Loucy (cell line): ENCODE measurements at regions not wholly inside any gene's neighbourhood (a gene's known extent, or its start where the extent isn't known, plus 50 kb on each side); places are given as distances from the start of the nearest gene placed in this dataset.

ENCODE experiments used
- H2AFZ ChIP-seq: fragments of 200-600 bp; sonication (generic); 2 replicates; pipeline ENCODE4 v1.6.0; 2016; ENCODE audit warnings: antibody characterized with exemption, mild to moderate bottlenecking, low read length, moderate library complexity
- H3F3A ChIP-seq: fragments of 200-600 bp; 2 replicates; pipeline ENCODE4 v1.6.0; 2016; ENCODE audit warnings: antibody characterized with exemption, low read depth, mild to moderate bottlenecking
- H3K27me3 ChIP-seq: fragments of 200-600 bp; sonication (generic); 2 replicates; pipeline ENCODE4 v1.6.1; 2014; ENCODE audit warnings: low read length, mild to moderate bottlenecking; ENCODE audit not compliant: insufficient read depth, poor library complexity, severe bottlenecking
- H3K36me3 ChIP-seq: fragments of 200-600 bp; sonication (generic); 2 replicates; pipeline ENCODE4 v1.6.1; 2016; ENCODE audit warnings: low read length; ENCODE audit not compliant: insufficient read depth
- H3K4me1 ChIP-seq: fragments of 200-600 bp; sonication (generic); 2 replicates; pipeline ENCODE4 v1.5.1; 2014; ENCODE audit warnings: low read length, mild to moderate bottlenecking; ENCODE audit not compliant: insufficient read depth, poor library complexity, severe bottlenecking
- H3K4me2 ChIP-seq: fragments of 200-600 bp; sonication (generic); 2 replicates; pipeline ENCODE4 v1.6.0; 2014; ENCODE audit warnings: antibody characterized with exemption, low read length, low read depth, mild to moderate bottlenecking; ENCODE audit not compliant: poor library complexity, severe bottlenecking
- H3K4me3 ChIP-seq: fragments of 200-600 bp; sonication (generic); 2 replicates; pipeline ENCODE4 v1.5.1; 2014; ENCODE audit warnings: low read length, mild to moderate bottlenecking, mixed read lengths; ENCODE audit not compliant: poor library complexity, severe bottlenecking
- H3K79me2 ChIP-seq: fragments of 200-600 bp; sonication (generic); 2 replicates; pipeline ENCODE4 v1.6.1; 2014; ENCODE audit warnings: low read length; ENCODE audit not compliant: insufficient read depth
- H3K9ac ChIP-seq: fragments of 200-600 bp; sonication (generic); 2 replicates; pipeline ENCODE4 v1.6.0; 2014; ENCODE audit warnings: mild to moderate bottlenecking, low read depth, low read length, moderate library complexity; ENCODE audit not compliant: poor library complexity, severe bottlenecking
- H3K9me2 ChIP-seq: fragments of 200-600 bp; sonication (generic); replicated peaks from 2 replicates; pipeline ENCODE4 v1.6.1; 2016; ENCODE audit warnings: low read depth, low read length, mixed read lengths
- H3K9me3 ChIP-seq: fragments of 200-600 bp; sonication (generic); 2 replicates; pipeline ENCODE4 v1.6.1; 2014; ENCODE audit warnings: mild to moderate bottlenecking, antibody characterized with exemption, low read length, low read depth; ENCODE audit not compliant: insufficient read depth
- H4K20me1 ChIP-seq: fragments of 200-600 bp; sonication (generic); 2 replicates; pipeline ENCODE4 v1.6.0; 2014; ENCODE audit warnings: antibody characterized with exemption, low read length, mild to moderate bottlenecking; ENCODE audit not compliant: insufficient read depth, poor library complexity, severe bottlenecking
- EZH2phosphoT487 ChIP-seq: fragments of 200-600 bp; IDR thresholded peaks from 2 replicates; pipeline ENCODE4 v1.6.1; 2018; ENCODE audit warnings: antibody characterized with exemption, mild to moderate bottlenecking, moderate library complexity, borderline replicate concordance
- TF ChIP-seq, protein P1 (sequence below): fragments of 200-600 bp; sonication (generic); conservative IDR thresholded peaks from 2 replicates; pipeline ENCODE4 v1.5.1; 2014; ENCODE audit warnings: mild to moderate bottlenecking, antibody characterized with exemption, low read length

DNA sequence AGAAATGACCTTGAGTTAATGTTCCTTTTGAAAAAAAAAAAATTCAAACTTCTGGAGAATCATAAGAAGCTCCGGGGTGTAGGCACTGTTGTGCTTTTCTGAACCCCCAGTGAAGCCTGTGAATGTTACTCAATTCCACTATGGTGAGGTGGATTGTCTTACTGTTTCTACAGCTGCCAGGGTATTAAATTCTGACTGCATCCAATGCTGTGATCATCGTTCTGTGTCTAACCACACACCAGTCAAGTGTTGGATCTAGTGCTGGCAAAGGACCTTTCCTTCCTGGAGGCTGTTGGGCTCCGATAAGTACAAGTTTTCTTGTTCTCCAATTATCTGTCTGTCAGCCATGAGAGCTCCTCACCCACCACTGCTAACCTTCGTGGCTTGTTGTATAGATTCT is 162.0 kb upstream of the EPHA7 start:
- no peak overlapping the region for H3K4me2 ChIP-seq
- no peak overlapping the region for H3K4me3 ChIP-seq
- H3K4me1 ChIP-seq, result no peaks in the 10 kb centered on the region
- no peaks in the 10 kb centered on the region for H3K27me3 ChIP-seq
- H3K79me2 ChIP-seq, result no peaks in the 10 kb centered on the region
- no peaks in the 10 kb centered on the region for H3K36me3 ChIP-seq
- H3K9me3 ChIP-seq, result no peaks in the 10 kb centered on the region
- TF ChIP-seq, protein P1, sequence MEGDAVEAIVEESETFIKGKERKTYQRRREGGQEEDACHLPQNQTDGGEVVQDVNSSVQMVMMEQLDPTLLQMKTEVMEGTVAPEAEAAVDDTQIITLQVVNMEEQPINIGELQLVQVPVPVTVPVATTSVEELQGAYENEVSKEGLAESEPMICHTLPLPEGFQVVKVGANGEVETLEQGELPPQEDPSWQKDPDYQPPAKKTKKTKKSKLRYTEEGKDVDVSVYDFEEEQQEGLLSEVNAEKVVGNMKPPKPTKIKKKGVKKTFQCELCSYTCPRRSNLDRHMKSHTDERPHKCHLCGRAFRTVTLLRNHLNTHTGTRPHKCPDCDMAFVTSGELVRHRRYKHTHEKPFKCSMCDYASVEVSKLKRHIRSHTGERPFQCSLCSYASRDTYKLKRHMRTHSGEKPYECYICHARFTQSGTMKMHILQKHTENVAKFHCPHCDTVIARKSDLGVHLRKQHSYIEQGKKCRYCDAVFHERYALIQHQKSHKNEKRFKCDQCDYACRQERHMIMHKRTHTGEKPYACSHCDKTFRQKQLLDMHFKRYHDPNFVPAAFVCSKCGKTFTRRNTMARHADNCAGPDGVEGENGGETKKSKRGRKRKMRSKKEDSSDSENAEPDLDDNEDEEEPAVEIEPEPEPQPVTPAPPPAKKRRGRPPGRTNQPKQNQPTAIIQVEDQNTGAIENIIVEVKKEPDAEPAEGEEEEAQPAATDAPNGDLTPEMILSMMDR, result no peak
- no peak for TF ChIP-seq EZH2phosphoT487
- no peaks in the 10 kb centered on the region for H3F3A ChIP-seq
- no peak overlapping the region for H3K9ac ChIP-seq
- no peak overlapping the region for H2AFZ ChIP-seq
- H3K9me2 ChIP-seq, result no peaks in the 10 kb centered on the region
- no peaks in the 10 kb centered on the region for H4K20me1 ChIP-seq

DNA sequence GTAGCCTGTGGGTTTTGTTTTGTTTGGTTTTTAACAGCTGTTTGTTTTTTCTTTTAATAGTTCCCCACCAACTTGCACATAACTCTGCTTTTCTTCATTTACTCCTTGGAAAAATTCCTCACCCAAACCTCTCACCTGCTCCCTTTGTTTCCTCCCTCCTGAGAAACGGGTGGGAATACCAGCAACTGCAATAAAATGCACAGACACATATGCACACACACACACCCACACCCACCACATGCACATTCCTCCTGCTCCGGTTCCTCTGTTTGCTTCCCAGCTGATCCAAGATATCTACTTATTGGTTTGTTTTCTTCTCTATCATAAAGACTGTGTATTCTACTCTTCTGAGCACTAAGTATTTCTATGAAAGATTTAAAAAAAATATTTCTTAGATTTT is 161.1 kb upstream of the EPHA7 start:
- H3K79me2 ChIP-seq, result no peaks in the 10 kb centered on the region
- H3K27me3 ChIP-seq, result no peaks in the 10 kb centered on the region
- no peak overlapping the region for H3K4me3 ChIP-seq
- no peaks in the 10 kb centered on the region for H3K4me1 ChIP-seq
- no peak overlapping the region for H2AFZ ChIP-seq
- H3F3A ChIP-seq, result no peaks in the 10 kb centered on the region
- H3K9me2 ChIP-seq, result no peaks in the 10 kb centered on the region
- TF ChIP-seq EZH2phosphoT487, result no peak
- no peaks in the 10 kb centered on the region for H4K20me1 ChIP-seq
- H3K4me2 ChIP-seq, result no peak overlapping the region
- H3K9ac ChIP-seq, result no peak overlapping the region
- no peaks in the 10 kb centered on the region for H3K36me3 ChIP-seq
- no peaks in the 10 kb centered on the region for H3K9me3 ChIP-seq

DNA sequence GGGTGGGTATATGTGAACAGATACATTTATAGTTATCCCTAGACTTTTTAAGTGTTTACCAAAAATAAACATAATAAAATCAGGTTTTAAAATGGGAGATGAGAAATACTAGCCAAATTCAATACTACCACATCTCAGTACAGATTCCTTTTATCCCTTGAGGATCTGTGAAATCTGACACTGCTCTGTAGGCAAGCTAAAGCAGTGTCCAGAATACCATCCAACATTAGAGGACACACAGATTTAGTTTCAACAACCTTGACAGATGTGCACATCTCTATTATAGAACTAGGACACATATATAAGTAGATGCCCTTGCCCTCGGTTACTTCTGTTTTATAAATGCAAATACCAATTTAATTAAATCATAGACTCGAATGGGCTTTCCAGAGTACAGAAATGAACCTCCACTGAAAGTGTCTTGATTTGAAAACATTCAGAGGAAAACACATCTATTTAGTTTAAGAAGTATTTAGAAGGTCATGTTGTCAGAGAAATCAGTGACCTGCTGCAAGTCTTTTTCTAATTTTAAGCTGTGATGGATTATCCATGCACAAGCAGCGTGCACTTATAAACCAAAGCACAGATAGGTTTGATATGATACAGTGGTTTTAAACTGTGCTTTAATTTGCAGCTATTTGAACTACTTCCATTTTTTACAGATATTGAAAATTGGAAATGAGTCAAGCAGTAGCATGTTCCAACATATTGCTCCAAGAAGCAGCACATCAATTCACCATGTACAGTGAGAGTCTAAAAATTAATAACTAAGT is 156.3 kb upstream of the EPHA7 start:
- H3K27me3 ChIP-seq, result no peaks in the 10 kb centered on the region
- TF ChIP-seq EZH2phosphoT487, result no peak
- TF ChIP-seq, protein P1, result no peak

DNA sequence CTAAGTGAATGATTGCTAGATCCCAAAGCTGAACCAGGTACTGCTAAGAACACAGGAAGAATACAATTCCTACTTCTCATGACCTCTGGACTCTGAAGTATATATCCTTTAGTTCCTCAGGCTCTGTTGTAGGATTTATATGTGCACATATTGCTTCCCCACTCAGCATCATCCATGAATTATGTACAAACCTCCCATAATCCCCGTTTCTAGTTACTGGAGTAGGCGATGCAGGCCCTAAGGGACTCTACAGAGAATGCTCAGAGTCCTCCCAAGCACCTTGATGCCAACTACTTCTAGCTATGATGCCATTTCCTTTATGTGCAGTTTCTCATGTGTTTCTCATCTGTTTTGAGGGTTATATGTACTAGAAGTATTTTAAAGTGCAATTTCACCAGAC is 154.9 kb upstream of the EPHA7 start:
- Histone ChIP-seq H3K9ac (no peak overlapping the region), H2AFZ (no peak overlapping the region), H3K36me3 (no peaks in the 10 kb centered on the region), H3F3A (no peaks in the 10 kb centered on the region), H3K4me1 (peaks cover 6% of the 10 kb centered on the region), H3K9me2 (no peaks in the 10 kb centered on the region), H3K79me2 (no peaks in the 10 kb centered on the region), H3K4me2 (no peak overlapping the region), H4K20me1 (no peaks in the 10 kb centered on the region), H3K9me3 (no peaks in the 10 kb centered on the region), H3K4me3 (no peak overlapping the region), H3K27me3 (no peaks in the 10 kb centered on the region)
- TF ChIP-seq, protein P1, result no peak
- TF ChIP-seq EZH2phosphoT487, result no peak

More for the DNA sequence above, 156.3 kb upstream of the EPHA7 start:
- no peaks in the 10 kb centered on the region for H3F3A ChIP-seq
- H4K20me1 ChIP-seq, result no peaks in the 10 kb centered on the region
- H3K36me3 ChIP-seq, result no peaks in the 10 kb centered on the region
- no peak overlapping the region for H3K4me3 ChIP-seq
- peaks cover 6% of the 10 kb centered on the region for H3K4me1 ChIP-seq
- H3K9ac ChIP-seq, result no peak overlapping the region
- no peaks in the 10 kb centered on the region for H3K9me3 ChIP-seq
- no peaks in the 10 kb centered on the region for H3K9me2 ChIP-seq
- H2AFZ ChIP-seq, result no peak overlapping the region
- H3K79me2 ChIP-seq, result no peaks in the 10 kb centered on the region
- no peak overlapping the region for H3K4me2 ChIP-seq
